GM19025 (cell line): ENCODE measurements at regions not wholly inside any gene's neighbourhood (a gene's known extent, or its start where the extent isn't known, plus 50 kb on each side); places are given as distances from the start of the nearest gene placed in this dataset.
"Not testable (repeated sequence)": the region's sequence is repeated elsewhere in the genome, so short reads cannot be mapped to it uniquely, and the experiment has no call there.

Experiments used
- ATAC-seq: cut with Tn5 transposase; IDR thresholded peaks from one replicate; pipeline ENCODE4 v1.9.1; 2021; ENCODE audit warnings: mild to moderate bottlenecking, low read depth, moderate library complexity; ENCODE audit not compliant: unreplicated experiment

- no peak for ATAC-seq
Observed at GRCh38 chr3:30407651-30408050, 198.8 kb upstream of the TGFBR2 start.

- no peak for ATAC-seq
Observed at GRCh38 chr3:30408105-30408557, 198.3 kb upstream of the TGFBR2 start.

DNA sequence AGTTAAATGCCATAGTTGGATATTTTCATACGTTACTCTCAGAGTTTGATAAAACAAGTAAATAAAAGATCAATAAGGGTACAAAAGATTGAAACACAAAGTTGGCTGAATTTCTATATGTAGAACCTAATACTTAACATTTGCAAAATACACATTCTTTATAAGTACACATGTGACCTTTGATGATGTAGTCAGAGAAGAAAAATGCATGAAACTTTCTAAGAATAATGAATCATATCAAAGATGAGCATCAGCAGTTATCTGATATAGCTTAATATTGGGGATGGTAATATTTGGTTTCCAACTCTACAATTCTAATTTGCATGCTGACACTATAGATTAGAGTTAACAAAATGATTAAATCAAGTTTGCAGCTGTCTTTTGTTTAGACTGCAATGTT lies 188.0 kb upstream of the TGFBR2 start:
- no peak for ATAC-seq

GRCh38 chr3:30421266-30421665 lies 185.1 kb upstream of the TGFBR2 start:
- ATAC-seq: no peak

- no peak for ATAC-seq
Observed at GRCh38 chr3:30426293-30426993, 180.0 kb upstream of the TGFBR2 start.

DNA sequence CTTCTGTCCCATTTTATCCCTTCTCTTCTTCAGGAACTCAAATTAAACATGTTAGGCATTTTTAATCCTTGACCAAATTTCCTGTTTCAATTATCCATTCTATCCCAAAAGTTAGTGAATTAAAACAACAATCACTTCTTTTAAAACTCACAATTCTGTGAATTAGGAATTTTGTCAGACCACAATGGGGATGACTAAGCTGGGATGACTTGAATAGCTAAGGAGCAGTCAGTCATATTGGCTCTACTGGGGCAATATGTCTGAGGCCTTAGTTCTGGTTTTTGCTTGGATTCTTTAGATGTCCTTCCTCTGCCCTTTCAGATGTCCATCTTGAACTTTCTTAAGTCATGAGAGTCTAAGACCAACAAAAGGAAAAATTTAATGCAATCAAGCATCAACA lies 178.2 kb upstream of the TGFBR2 start:
- no peak for ATAC-seq

- ATAC-seq: no peak
Observed at GRCh38 chr3:30435861-30436331, 170.5 kb upstream of the TGFBR2 start.

GRCh38 chr3:30437171-30437601 lies 169.2 kb upstream of the TGFBR2 start:
- no peak for ATAC-seq

GRCh38 chr3:30438126-30438525 lies 168.3 kb upstream of the TGFBR2 start:
- ATAC-seq: no peak

- ATAC-seq: no peak
Observed at GRCh38 chr3:30439451-30440053, 166.8 kb upstream of the TGFBR2 start.

- no peak for ATAC-seq
Observed at GRCh38 chr3:30440147-30440604, 166.2 kb upstream of the TGFBR2 start.

DNA sequence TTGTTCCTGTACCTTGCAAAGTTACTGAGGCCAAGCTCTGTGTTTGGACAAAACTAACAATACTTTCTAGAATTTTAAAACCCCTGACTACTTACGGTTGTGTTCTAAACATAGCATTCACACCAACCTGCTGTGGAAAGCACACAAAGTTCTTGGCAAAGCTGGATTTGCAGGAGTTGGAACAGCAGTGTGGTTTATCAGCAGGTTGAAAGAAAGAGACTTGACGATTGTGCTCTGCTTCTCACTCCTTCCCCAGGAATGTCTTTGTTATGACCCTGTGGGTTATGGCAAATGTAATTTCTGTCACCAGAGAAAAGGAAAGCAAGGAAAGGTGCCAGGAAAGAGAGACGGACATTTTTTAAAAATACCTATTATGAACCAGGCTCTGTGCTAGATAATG lies 165.5 kb upstream of the TGFBR2 start:
- no peak for ATAC-seq

- no peak for ATAC-seq
Observed at GRCh38 chr3:30443756-30444673, 162.4 kb upstream of the TGFBR2 start.

DNA sequence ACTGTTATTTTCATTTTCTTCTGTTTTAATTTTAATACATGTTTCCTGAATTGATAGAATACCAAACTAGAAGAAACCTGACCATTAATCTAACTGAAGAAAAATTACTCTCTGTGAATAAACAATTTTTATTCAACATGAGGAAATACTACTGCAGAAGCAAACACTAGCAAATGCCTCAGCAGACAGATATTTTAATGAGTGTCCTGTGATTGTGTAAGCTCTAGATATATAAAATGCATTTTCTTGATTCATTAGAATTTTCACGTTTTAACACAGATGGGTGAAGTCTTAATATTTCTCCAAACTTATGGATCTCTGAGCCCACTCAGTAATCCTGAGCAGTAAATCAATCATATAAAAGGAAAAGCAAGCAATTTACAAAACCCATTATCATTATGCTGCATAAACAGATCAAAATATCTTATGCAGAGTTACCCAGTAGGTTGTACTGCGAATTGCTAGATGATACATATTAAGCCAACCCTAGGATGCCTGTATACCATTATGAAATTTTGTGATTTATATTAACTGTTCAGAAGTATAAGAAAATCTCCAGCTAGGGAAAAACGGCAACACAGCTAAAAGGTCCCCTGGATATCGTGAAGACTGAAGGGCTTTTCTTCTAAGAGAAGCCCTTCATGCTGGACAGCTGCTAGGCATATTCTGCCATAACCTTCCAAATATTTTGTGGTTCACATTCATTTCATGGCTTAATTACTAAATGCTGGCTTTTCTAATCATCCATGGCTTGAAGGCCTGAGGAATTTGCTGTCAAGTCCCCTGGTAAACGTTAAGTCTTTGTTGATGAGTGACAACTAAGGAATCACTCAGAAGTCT lies 157.7 kb upstream of the TGFBR2 start:
- no peak for ATAC-seq

DNA sequence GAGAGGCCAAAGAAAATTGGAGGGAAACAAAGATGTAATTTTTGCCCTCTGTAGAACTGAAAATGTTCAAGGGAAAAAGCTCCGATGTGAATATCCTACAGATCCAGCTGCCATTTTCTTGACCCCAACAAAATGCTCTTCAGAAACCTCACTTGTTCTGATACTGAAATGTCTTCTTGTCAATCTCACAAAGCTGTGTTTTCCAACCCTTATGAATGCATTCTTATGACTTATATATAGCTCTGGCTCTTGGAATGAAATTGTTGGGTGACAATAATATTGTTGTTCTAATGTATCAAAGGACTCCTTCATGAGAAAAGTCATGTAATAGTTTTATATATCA lies 157.1 kb upstream of the TGFBR2 start:
- ATAC-seq: no peak

DNA sequence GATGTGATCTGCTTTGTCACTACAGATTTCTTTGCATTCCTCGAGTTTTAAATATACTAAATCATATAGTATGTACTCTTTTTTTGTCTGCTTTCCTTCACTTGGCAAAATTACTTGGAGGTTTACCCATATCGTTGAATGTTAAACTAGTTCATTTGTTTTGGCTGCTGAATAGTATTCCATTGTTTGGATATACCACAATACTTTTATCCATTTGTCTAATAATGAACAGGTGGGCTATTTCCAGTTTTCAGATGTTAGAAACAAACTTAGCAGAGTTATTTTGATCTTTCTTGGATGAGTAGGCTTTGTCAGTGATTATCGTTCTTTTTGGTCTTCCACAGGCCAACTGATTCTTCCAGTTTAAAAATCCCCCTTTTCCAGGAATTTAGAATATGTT lies 154.0 kb upstream of the TGFBR2 start:
- no peak for ATAC-seq

DNA sequence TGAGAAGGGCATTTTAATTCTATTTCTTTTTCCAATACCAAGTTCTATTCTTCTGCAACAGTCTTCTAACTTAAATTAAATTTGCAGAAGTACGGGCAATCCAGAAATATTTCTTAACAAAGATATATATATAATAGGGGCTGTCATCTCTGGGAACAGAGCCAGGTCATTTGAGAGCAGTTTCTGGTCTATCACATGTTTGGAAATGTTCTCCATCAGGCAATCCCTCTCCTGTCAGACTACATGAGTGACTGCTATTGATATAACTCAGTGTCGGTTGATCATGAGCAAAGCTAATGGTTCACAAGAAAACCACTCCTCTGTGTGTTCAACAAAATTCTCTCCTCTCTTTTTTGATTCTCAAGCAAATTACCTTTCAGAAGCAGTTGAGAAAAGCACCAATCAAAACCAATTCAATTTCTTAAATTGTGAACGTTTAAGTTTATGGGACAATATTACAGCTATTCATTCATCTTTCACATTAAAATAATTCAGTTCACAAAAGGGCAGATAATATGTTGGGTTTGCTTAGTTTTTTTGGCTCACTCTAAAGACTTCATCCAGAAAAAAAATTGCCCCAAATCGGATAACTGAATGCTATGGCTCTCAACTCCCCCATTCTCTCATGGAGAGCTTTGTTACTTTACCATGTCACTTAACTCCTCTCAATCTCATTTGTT lies 152.9 kb upstream of the TGFBR2 start:
- no peak for ATAC-seq

GRCh38 chr3:30454636-30455035 lies 151.8 kb upstream of the TGFBR2 start:
- no peak for ATAC-seq

DNA sequence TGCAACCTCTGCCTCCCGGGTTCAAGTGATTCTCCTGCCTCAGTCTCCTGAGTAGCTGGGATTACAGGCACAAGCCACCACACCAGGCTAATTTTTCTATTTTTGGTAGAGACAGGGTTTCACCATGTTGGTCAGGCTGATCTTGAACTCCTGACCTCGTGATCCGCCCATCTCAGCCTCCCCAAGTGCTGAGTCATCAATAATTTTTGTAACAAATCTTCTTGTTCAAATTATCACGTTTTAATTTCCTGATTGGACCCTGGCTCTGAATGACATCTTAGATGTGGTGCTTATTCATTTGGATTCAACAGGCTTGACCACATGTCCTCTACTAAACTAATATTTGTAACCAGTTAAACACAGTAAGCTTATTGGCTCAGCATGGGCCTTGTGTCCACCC lies 151.3 kb upstream of the TGFBR2 start:
- ATAC-seq: not testable (repeated sequence)

GRCh38 chr3:30455840-30456239 lies 150.6 kb upstream of the TGFBR2 start:
- ATAC-seq: no peak
